GM23338 (cell line): ENCODE measurements at regions not wholly inside any gene's neighbourhood (a gene's known extent, or its start where the extent isn't known, plus 50 kb on each side); places are given as distances from the start of the nearest gene placed in this dataset.

ENCODE experiments used
- CREB1 ChIP-seq: fragments of 250-450 bp; sonication (Bioruptor Pico); IDR thresholded peaks from 2 replicates; pipeline ENCODE4 v1.5.0; 2020; ENCODE audit warnings: low read depth, mild to moderate bottlenecking, moderate library complexity
- CTCF ChIP-seq, 2 experiments: fragments of 200-600 bp in 1 of 2; sonication (generic) in 1 of 2; conservative IDR thresholded peaks; 2 replicates each; pipeline versions ENCODE4 v1.5.1 to v1.6.1; 2016 to 2017; ENCODE audit warnings: antibody characterized with exemption in 2 of 2, low read depth in 2 of 2, mild to moderate bottlenecking in 2 of 2, moderate library complexity in 1 of 2
- EZH2 ChIP-seq: fragments of 200-600 bp; sonication (generic); IDR thresholded peaks from one replicate; pipeline ENCODE4 v1.8.0; 2017; ENCODE audit warnings: antibody characterized with exemption, mild to moderate bottlenecking, low read depth; ENCODE audit not compliant: unreplicated experiment
- EZH2phosphoT487 ChIP-seq: fragments of 200-600 bp; sonication (generic); IDR thresholded peaks from one replicate; pipeline ENCODE4 v1.8.1; 2018; ENCODE audit warnings: antibody characterized with exemption; ENCODE audit not compliant: unreplicated experiment
- JUNB ChIP-seq: IDR thresholded peaks from one replicate; pipeline ENCODE4 v1.6.1; 2016; ENCODE audit warnings: antibody characterized with exemption; ENCODE audit not compliant: unreplicated experiment
- NANOG ChIP-seq: IDR thresholded peaks from 2 replicates; pipeline ENCODE4 v1.6.1; 2016; ENCODE audit warnings: antibody characterized with exemption, borderline replicate concordance
- POLR2AphosphoS5 ChIP-seq: IDR thresholded peaks from 2 replicates; pipeline ENCODE4 v1.6.1; 2016; ENCODE audit warnings: antibody characterized with exemption, low read depth
- REST ChIP-seq: IDR thresholded peaks from one replicate; pipeline ENCODE4 v1.6.1; 2018; ENCODE audit warnings: antibody characterized with exemption; ENCODE audit not compliant: unreplicated experiment
- STAT1 ChIP-seq: IDR thresholded peaks from one replicate; pipeline ENCODE4 v1.6.1; 2016; ENCODE audit warnings: antibody characterized with exemption; ENCODE audit not compliant: unreplicated experiment
- ZNF114 ChIP-seq: fragments of 250-450 bp; sonication (Bioruptor Pico); IDR thresholded peaks from 2 replicates; pipeline ENCODE4 v1.5.0; 2020; ENCODE audit warnings: mild to moderate bottlenecking, moderate library complexity
- ZNF462 ChIP-seq: fragments of 250-450 bp; sonication (Bioruptor Pico); IDR thresholded peaks from 2 replicates; pipeline ENCODE4 v1.5.0; 2020; ENCODE audit warnings: mild to moderate bottlenecking, moderate library complexity

GRCh38 chr9:136603216-136603615 is 57.4 kb upstream of the NOTCH1 start:
- TF ChIP-seq CTCF (conservative IDR thresholded peaks at IDR 0.05; ENCODE audit: low read depth in 2 of 2) (no peak), REST (no peak), EZH2phosphoT487 (no peak), POLR2AphosphoS5 (no peak), EZH2 (no peak), JUNB (no peak), ZNF114 (CRISPR knock-in tag) (no peak), ZNF462 (no peak), CREB1 (CRISPR knock-in tag) (no peak), STAT1 (no peak), NANOG (no peak)
